ENCODE measurements at regions not wholly inside any gene's neighbourhood (a gene's known extent, or its start where the extent isn't known, plus 50 kb on each side); places are given as distances from the start of the nearest gene placed in this dataset.

GRCh38 chr11:69935941-69936505 lies 116.8 kb upstream of the FGF3 start:
- no peak overlapping the region for H2AFZ ChIP-seq (ENCODE audit: low read length)
- TF ChIP-seq CTCF (IDR thresholded peaks at IDR 0.05; ENCODE audit: low read length) (no peak), EZH2 (IDR thresholded peaks at IDR 0.05; ENCODE audit: borderline replicate concordance, low read length) (no peak)
- H3K27ac ChIP-seq (ENCODE audit: low read depth, low read length, poor library complexity, severe bottlenecking), result no peak overlapping the region

GRCh38 chr11:69936771-69937170 lies 117.6 kb upstream of the FGF3 start:
- H3K4me2 ChIP-seq (ENCODE audit: low read length), result no peak overlapping the region
- no peak overlapping the region for H3K4me3 ChIP-seq (ENCODE audit: low read depth, low read length, poor library complexity, severe bottlenecking)
- no peaks in the 10 kb centered on the region for H3K4me1 ChIP-seq (ENCODE audit: insufficient read depth, low read length, severe bottlenecking)
- no peak overlapping the region for H3K27ac ChIP-seq (ENCODE audit: low read depth, low read length, poor library complexity, severe bottlenecking)
- no peaks in the 10 kb centered on the region for H3K79me2 ChIP-seq (ENCODE audit: insufficient read depth, low read length)
- H3K27me3 ChIP-seq (ENCODE audit: insufficient read depth, low read length), result 0 out of 2 replicates have a peak, but pooled peaks cover 4% of the 10 kb centered on the region
- no peak overlapping the region for H3K9ac ChIP-seq (ENCODE audit: low read length)
- TF ChIP-seq CTCF (IDR thresholded peaks at IDR 0.05; ENCODE audit: low read length) (no peak), EZH2 (IDR thresholded peaks at IDR 0.05; ENCODE audit: borderline replicate concordance, low read length) (no peak)
- no peaks in the 10 kb centered on the region for H4K20me1 ChIP-seq (ENCODE audit: insufficient read depth, low read length)
- no peak overlapping the region for H2AFZ ChIP-seq (ENCODE audit: low read length)
- H3K9me2 ChIP-seq (ENCODE audit: low read depth, low read length), result no peaks in the 10 kb centered on the region
- H3F3A ChIP-seq (ENCODE audit: insufficient read depth, low read length), result no peaks in the 10 kb centered on the region
- no peaks in the 10 kb centered on the region for H3K9me3 ChIP-seq (ENCODE audit: low read length)
- H3K36me3 ChIP-seq (ENCODE audit: insufficient read depth, low read length), result no peaks in the 10 kb centered on the region; the same call in 1 of the 2 replicates

More at GRCh38 chr11:69935941-69936505, 116.8 kb upstream of the FGF3 start:
- Histone ChIP-seq H3K9me3 (ENCODE audit: low read length) (no peaks in the 10 kb centered on the region), H3K9ac (ENCODE audit: low read length) (no peak overlapping the region), H3K9me2 (ENCODE audit: low read depth, low read length) (no peaks in the 10 kb centered on the region), H3K4me3 (ENCODE audit: low read depth, low read length, poor library complexity, severe bottlenecking) (no peak overlapping the region), H3K4me2 (ENCODE audit: low read length) (no peak overlapping the region), H4K20me1 (ENCODE audit: insufficient read depth, low read length) (no peaks in the 10 kb centered on the region), H3K36me3 (ENCODE audit: insufficient read depth, low read length) (no peaks in the 10 kb centered on the region; the same call in 1 of the 2 replicates), H3F3A (ENCODE audit: insufficient read depth, low read length) (no peaks in the 10 kb centered on the region), H3K4me1 (ENCODE audit: insufficient read depth, low read length, severe bottlenecking) (no peaks in the 10 kb centered on the region), H3K79me2 (ENCODE audit: insufficient read depth, low read length) (no peaks in the 10 kb centered on the region), H3K27me3 (ENCODE audit: insufficient read depth, low read length) (0 out of 2 replicates have a peak, but pooled peaks cover 4% of the 10 kb centered on the region)

GRCh38 chr11:69938206-69938605 lies 119.0 kb upstream of the FGF3 start:
- no peaks in the 10 kb centered on the region for H3F3A ChIP-seq (ENCODE audit: insufficient read depth, low read length)
- H3K27ac ChIP-seq (ENCODE audit: low read depth, low read length, poor library complexity, severe bottlenecking), result no peak overlapping the region
- H3K4me3 ChIP-seq (ENCODE audit: low read depth, low read length, poor library complexity, severe bottlenecking), result no peak overlapping the region
- no peak overlapping the region for H2AFZ ChIP-seq (ENCODE audit: low read length)
- H3K79me2 ChIP-seq (ENCODE audit: insufficient read depth, low read length), result no peaks in the 10 kb centered on the region
- H3K27me3 ChIP-seq (ENCODE audit: insufficient read depth, low read length), result 0 out of 2 replicates have a peak, but pooled peaks cover 4% of the 10 kb centered on the region
- H3K9me3 ChIP-seq (ENCODE audit: low read length), result no peaks in the 10 kb centered on the region
- no peak for TF ChIP-seq CTCF (IDR thresholded peaks at IDR 0.05; ENCODE audit: low read length)
- no peak overlapping the region for H3K9ac ChIP-seq (ENCODE audit: low read length)
- no peaks in the 10 kb centered on the region; the same call in 1 of the 2 replicates for H3K36me3 ChIP-seq (ENCODE audit: insufficient read depth, low read length)
- no peaks in the 10 kb centered on the region for H3K4me1 ChIP-seq (ENCODE audit: insufficient read depth, low read length, severe bottlenecking)
- no peak overlapping the region for H3K4me2 ChIP-seq (ENCODE audit: low read length)
- no peaks in the 10 kb centered on the region for H3K9me2 ChIP-seq (ENCODE audit: low read depth, low read length)
- H4K20me1 ChIP-seq (ENCODE audit: insufficient read depth, low read length), result no peaks in the 10 kb centered on the region

All from OCI-LY1 (cell line).